ENCODE measurements at regions not wholly inside any gene's neighbourhood (a gene's known extent, or its start where the extent isn't known, plus 50 kb on each side); places are given as distances from the start of the nearest gene placed in this dataset.

- no peaks in the 10 kb centered on the region for H3K27me3 Mint-ChIP-seq (ENCODE audit: low read depth)
- no peak for TF ChIP-seq CTCF (conservative IDR thresholded peaks at IDR 0.05)
- no peaks in the 10 kb centered on the region; a peak in 1 of 7 replicates for H3K36me3 Mint-ChIP-seq (ENCODE audit: insufficient read depth in 1 of 3, low read depth in 3 of 3)
- Histone ChIP-seq H4K5ac (ENCODE audit: insufficient read length, low read depth, low read length) (no peak overlapping the region), H2AFZ (ENCODE audit: low read length) (no peak overlapping the region), H3K27me3 (ENCODE audit: insufficient read depth, low read length) (no peaks in the 10 kb centered on the region), H2BK15ac (ENCODE audit: low read depth, low read length) (no peak overlapping the region), H3K4me2 (ENCODE audit: insufficient read depth, insufficient read length, low read length) (no peak overlapping the region), H3K23ac (ENCODE audit: insufficient read length, low read depth, low read length) (no peak overlapping the region), H2AK5ac (ENCODE audit: insufficient read length, low read length) (no peak overlapping the region), H3K4me1 (ENCODE audit: insufficient read depth, low read length) (no peaks in the 10 kb centered on the region), H3K14ac (ENCODE audit: insufficient read depth, low read length) (no peak overlapping the region), H2BK5ac (ENCODE audit: insufficient read length, low read length) (no peak overlapping the region), H4K8ac (replicated peaks; ENCODE audit: insufficient read length, low read depth, low read length) (no peak overlapping the region), H4K91ac (ENCODE audit: insufficient read length, low read depth, low read length) (no peak overlapping the region), H3T11ph (ENCODE audit: low read length) (no peak overlapping the region), H3K56ac (ENCODE audit: insufficient read length, low read depth, low read length) (no peak overlapping the region), H4K20me1 (ENCODE audit: control insufficient read depth, insufficient read depth, insufficient read length) (no peaks in the 10 kb centered on the region), H2BK12ac (ENCODE audit: insufficient read length, low read depth, low read length) (no peak overlapping the region), H2BK20ac (ENCODE audit: low read depth, low read length, poor library complexity, severe bottlenecking) (no peak overlapping the region), H2BK120ac (ENCODE audit: low read depth, low read length, poor library complexity, severe bottlenecking) (no peak overlapping the region), H3K18ac (ENCODE audit: insufficient read length, low read depth, low read length) (no peak overlapping the region), H3K9ac (ENCODE audit: extremely low read depth, insufficient read length, low read length) (no peak overlapping the region), H3K79me1 (ENCODE audit: insufficient read depth, low read depth, low read length, poor library complexity, severe bottlenecking) (no peaks in the 10 kb centered on the region), H3K27ac (ENCODE audit: insufficient read length, low read depth, low read length) (no peak overlapping the region), H3K23me2 (ENCODE audit: insufficient read length, low read depth, low read length, poor library complexity, severe bottlenecking) (no peaks in the 10 kb centered on the region), H3K9me3 (ENCODE audit: control insufficient read depth, low read depth, low read length) (no peaks in the 10 kb centered on the region), H3K79me2 (ENCODE audit: insufficient read depth, low read length) (no peaks in the 10 kb centered on the region), H3K4ac (ENCODE audit: low read depth, low read length) (no peak overlapping the region)
- no peak overlapping the region for H3K4me3 Mint-ChIP-seq
- no peaks in the 10 kb centered on the region for H3K4me1 Mint-ChIP-seq
- no peaks in the 10 kb centered on the region for H3K9me3 Mint-ChIP-seq
- DNase-seq, result no peak
- WGBS (ENCODE audit: extremely low coverage, insufficient read length, low lambda C conversion rate), result no CpG with 5 or more reads among the region's 12 CpGs
- H3K27ac Mint-ChIP-seq, result no peak overlapping the region
Observed at GRCh38 chr16:64167936-64168335, 953.9 kb downstream of the CDH11 start.

Measured in H9 (cell line).